ENCODE measurements at regions not wholly inside any gene's neighbourhood (a gene's known extent, or its start where the extent isn't known, plus 50 kb on each side); places are given as distances from the start of the nearest gene placed in this dataset.

DNA sequence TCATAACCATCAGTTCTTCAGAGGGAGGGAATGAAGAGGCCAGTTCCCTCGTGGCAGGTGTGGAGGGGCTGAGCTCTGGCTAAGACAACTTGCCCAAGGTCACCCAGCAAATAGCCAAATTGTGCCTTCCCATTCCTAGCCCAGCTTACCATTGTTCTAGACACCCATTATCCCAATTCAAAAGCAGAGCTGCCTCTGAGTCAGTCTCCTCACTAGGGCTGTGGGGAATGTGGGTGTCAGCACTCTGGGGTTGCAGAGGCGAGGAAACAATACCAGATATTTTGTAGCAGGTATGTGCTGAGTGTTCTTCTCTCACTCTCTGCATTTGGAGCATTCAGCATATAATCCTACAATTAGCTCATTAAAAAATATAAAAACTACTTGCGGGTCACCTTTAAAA lies 270.8 kb downstream of the PSAT1 start:
- no peak overlapping the region for H4K8ac ChIP-seq (ENCODE audit: low read length)
- H3K4me1 ChIP-seq (ENCODE audit: control insufficient read depth, insufficient read depth, low read depth, low read length) = peaks cover 6% of the 10 kb centered on the region
- H2BK120ac ChIP-seq (ENCODE audit: low read depth, low read length) = no peak overlapping the region
- H3K9ac ChIP-seq (ENCODE audit: low read length) = no peak overlapping the region
- peak overlapping the region; percentile 18 for H4K91ac ChIP-seq (ENCODE audit: low read length)
- no peaks in the 10 kb centered on the region for H3K36me3 ChIP-seq (ENCODE audit: control insufficient read depth in 1 of 2, insufficient read depth in 2 of 2, low read depth in 1 of 2, low read length in 2 of 2)
- DNase-seq = no peak
- H3K4ac ChIP-seq (ENCODE audit: low read depth in 1 of 2, low read length in 2 of 2) = no peak overlapping the region
- H3K23ac ChIP-seq (ENCODE audit: low read length in 2 of 2) = no peak overlapping the region
- H2BK12ac ChIP-seq (ENCODE audit: low read length in 2 of 2) = peak overlapping the region in 1 of 2 experiments; percentile 37
- no peak overlapping the region for H3K4me2 ChIP-seq (ENCODE audit: low read length, poor library complexity, severe bottlenecking)
- H2BK15ac ChIP-seq (ENCODE audit: low read depth, poor library complexity, severe bottlenecking) = peak overlapping the region; percentile 57
- no peaks in the 10 kb centered on the region for H3K9me3 ChIP-seq (ENCODE audit: control insufficient read depth, low read length)
- no peak overlapping the region for H3K14ac ChIP-seq (ENCODE audit: low read length in 2 of 2)
- no peaks in the 10 kb centered on the region for H3K79me1 ChIP-seq (replicated peaks; ENCODE audit: low read length, poor library complexity, severe bottlenecking)
- H3K4me3 ChIP-seq (ENCODE audit: insufficient read depth in 1 of 2, low read depth in 1 of 2, low read length in 2 of 2) = no peak overlapping the region
- no peak overlapping the region for H3K18ac ChIP-seq (ENCODE audit: low read depth in 1 of 2, low read length in 2 of 2)
- no peak overlapping the region for H2AK5ac ChIP-seq (ENCODE audit: low read length, severe bottlenecking)
- no peak overlapping the region for H3K27ac ChIP-seq (ENCODE audit: low read length, poor library complexity, severe bottlenecking)
- no peak overlapping the region for H2BK5ac ChIP-seq (ENCODE audit: low read depth, low read length, poor library complexity, severe bottlenecking)
- H3K27me3 ChIP-seq (ENCODE audit: control insufficient read depth in 1 of 2, insufficient read depth in 1 of 2, low read length in 2 of 2) = no peaks in the 10 kb centered on the region
- H2AFZ ChIP-seq (ENCODE audit: low read depth, low read length) = no peak overlapping the region
- WGBS = 100% methylated on average over 1 of the region's 3 CpGs

DNA sequence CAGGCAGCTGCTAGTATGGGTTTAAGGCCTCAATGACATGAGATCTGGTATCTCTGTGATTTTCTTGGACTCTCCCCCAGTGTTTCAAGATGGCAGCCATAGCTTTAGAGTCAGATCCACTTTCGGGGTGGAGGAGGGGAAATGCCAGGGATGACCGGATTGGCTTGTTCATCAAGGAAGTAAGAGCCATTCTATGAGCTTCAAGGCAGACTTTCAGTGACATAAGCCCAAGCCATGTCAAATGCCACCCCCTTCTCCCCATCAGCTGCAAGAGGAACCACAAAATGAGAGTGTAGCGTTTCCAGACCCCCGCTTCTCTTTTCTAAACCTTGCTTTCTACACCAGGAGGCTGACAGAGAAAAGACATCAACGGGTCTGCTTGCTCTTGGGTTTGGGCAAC lies 271.8 kb downstream of the PSAT1 start:
- Histone ChIP-seq H2BK15ac (ENCODE audit: low read depth, poor library complexity, severe bottlenecking) (no peak overlapping the region), H4K91ac (ENCODE audit: low read length) (no peak overlapping the region)
- DNase-seq = no peak

DNA sequence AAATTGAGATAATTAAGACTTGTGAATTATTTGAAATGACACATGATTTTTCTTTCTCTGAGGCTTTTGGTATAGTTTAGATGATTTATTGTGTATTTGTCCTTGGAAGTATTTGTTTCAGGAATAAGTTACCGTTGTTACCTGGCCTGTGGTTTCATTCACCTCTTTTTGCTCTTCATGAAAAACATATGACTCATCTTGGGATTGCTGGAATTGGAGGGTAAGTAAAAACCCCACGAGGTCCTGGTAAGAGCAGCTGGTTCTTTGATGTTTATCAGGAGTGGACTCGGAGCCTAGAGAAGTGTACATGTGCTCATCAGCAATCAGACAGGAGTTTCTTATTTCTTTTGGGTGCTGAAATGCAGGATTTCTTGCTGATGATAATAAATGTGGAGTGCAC lies 275.3 kb downstream of the PSAT1 start:
- 75% methylated on average over 3 of the region's 3 CpGs for WGBS
- Histone ChIP-seq H3K4me1 (ENCODE audit: control insufficient read depth, insufficient read depth, low read depth, low read length) (peaks cover 4% of the 10 kb centered on the region), H2AFZ (ENCODE audit: low read depth, low read length) (no peak overlapping the region)

More for the DNA sequence above, 271.8 kb downstream of the PSAT1 start:
- H2AFZ ChIP-seq (ENCODE audit: low read depth, low read length) = no peak overlapping the region
- H3K23ac ChIP-seq (ENCODE audit: low read length in 2 of 2) = no peak overlapping the region
- H3K9ac ChIP-seq (ENCODE audit: low read length) = no peak overlapping the region
- H3K27me3 ChIP-seq (ENCODE audit: control insufficient read depth in 1 of 2, insufficient read depth in 1 of 2, low read length in 2 of 2) = no peaks in the 10 kb centered on the region
- H3K14ac ChIP-seq (ENCODE audit: low read length in 2 of 2) = no peak overlapping the region
- H2BK120ac ChIP-seq (ENCODE audit: low read depth, low read length) = no peak overlapping the region
- H3K4me3 ChIP-seq (ENCODE audit: insufficient read depth in 1 of 2, low read depth in 1 of 2, low read length in 2 of 2) = no peak overlapping the region
- H3K36me3 ChIP-seq (ENCODE audit: control insufficient read depth in 1 of 2, insufficient read depth in 2 of 2, low read depth in 1 of 2, low read length in 2 of 2) = no peaks in the 10 kb centered on the region
- WGBS = 91% methylated on average over 4 of the region's 5 CpGs
- H3K27ac ChIP-seq (ENCODE audit: low read length, poor library complexity, severe bottlenecking) = no peak overlapping the region
- H3K79me1 ChIP-seq (replicated peaks; ENCODE audit: low read length, poor library complexity, severe bottlenecking) = no peaks in the 10 kb centered on the region
- no peak overlapping the region for H3K4me2 ChIP-seq (ENCODE audit: low read length, poor library complexity, severe bottlenecking)
- no peaks in the 10 kb centered on the region for H3K9me3 ChIP-seq (ENCODE audit: control insufficient read depth, low read length)
- no peak overlapping the region for H3K18ac ChIP-seq (ENCODE audit: low read depth in 1 of 2, low read length in 2 of 2)
- H4K8ac ChIP-seq (ENCODE audit: low read length) = no peak overlapping the region
- peaks cover 6% of the 10 kb centered on the region for H3K4me1 ChIP-seq (ENCODE audit: control insufficient read depth, insufficient read depth, low read depth, low read length)
- no peak overlapping the region for H2BK5ac ChIP-seq (ENCODE audit: low read depth, low read length, poor library complexity, severe bottlenecking)
- no peak overlapping the region for H2AK5ac ChIP-seq (ENCODE audit: low read length, severe bottlenecking)
- H3K4ac ChIP-seq (ENCODE audit: low read depth in 1 of 2, low read length in 2 of 2) = no peak overlapping the region
- H2BK12ac ChIP-seq (ENCODE audit: low read length in 2 of 2) = no peak overlapping the region

DNA sequence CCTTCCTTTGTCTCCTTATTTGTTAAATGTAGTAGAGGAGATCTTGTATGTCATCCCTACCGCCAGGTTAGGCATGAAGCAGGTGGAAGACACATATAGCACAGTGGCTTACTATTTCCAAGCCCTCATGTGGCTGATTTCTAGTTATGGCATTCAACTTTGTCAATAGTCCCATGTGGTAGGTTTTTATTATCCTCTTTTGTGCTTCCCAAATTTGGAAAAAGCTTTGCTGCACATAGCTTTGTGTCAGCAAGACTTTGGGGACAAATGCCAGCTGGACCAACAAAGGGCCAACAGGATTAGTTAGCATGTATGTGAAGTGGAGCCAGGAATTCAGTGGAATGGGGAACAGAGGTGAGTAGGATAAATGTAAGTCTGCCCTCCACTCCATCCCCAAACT lies 276.3 kb downstream of the PSAT1 start:
- Histone ChIP-seq H2BK5ac (ENCODE audit: low read depth, low read length, poor library complexity, severe bottlenecking) (no peak overlapping the region), H3K79me1 (replicated peaks; ENCODE audit: low read length, poor library complexity, severe bottlenecking) (no peaks in the 10 kb centered on the region), H3K27me3 (ENCODE audit: control insufficient read depth in 1 of 2, insufficient read depth in 1 of 2, low read length in 2 of 2) (no peaks in the 10 kb centered on the region), H3K4me1 (ENCODE audit: control insufficient read depth, insufficient read depth, low read depth, low read length) (no peaks in the 10 kb centered on the region), H3K23ac (ENCODE audit: low read length in 2 of 2) (no peak overlapping the region), H3K9me3 (ENCODE audit: control insufficient read depth, low read length) (no peaks in the 10 kb centered on the region), H3K14ac (ENCODE audit: low read length in 2 of 2) (no peak overlapping the region), H3K9ac (ENCODE audit: low read length) (no peak overlapping the region), H2AK5ac (ENCODE audit: low read length, severe bottlenecking) (no peak overlapping the region), H2AFZ (ENCODE audit: low read depth, low read length) (no peak overlapping the region), H3K27ac (ENCODE audit: low read length, poor library complexity, severe bottlenecking) (no peak overlapping the region), H3K4me3 (ENCODE audit: insufficient read depth in 1 of 2, low read depth in 1 of 2, low read length in 2 of 2) (no peak overlapping the region), H2BK120ac (ENCODE audit: low read depth, low read length) (no peak overlapping the region), H2BK12ac (ENCODE audit: low read length in 2 of 2) (no peak overlapping the region), H4K8ac (ENCODE audit: low read length) (no peak overlapping the region), H3K4me2 (ENCODE audit: low read length, poor library complexity, severe bottlenecking) (no peak overlapping the region), H2BK15ac (ENCODE audit: low read depth, poor library complexity, severe bottlenecking) (no peak overlapping the region), H3K36me3 (ENCODE audit: control insufficient read depth in 1 of 2, insufficient read depth in 2 of 2, low read depth in 1 of 2, low read length in 2 of 2) (no peaks in the 10 kb centered on the region), H4K91ac (ENCODE audit: low read length) (no peak overlapping the region), H3K4ac (ENCODE audit: low read depth in 1 of 2, low read length in 2 of 2) (no peak overlapping the region), H3K18ac (ENCODE audit: low read depth in 1 of 2, low read length in 2 of 2) (no peak overlapping the region)
- no peak for DNase-seq
- WGBS = 100% methylated on average over 1 of the region's 1 CpG

More for the DNA sequence above, 275.3 kb downstream of the PSAT1 start:
- Histone ChIP-seq H2AK5ac (ENCODE audit: low read length, severe bottlenecking) (no peak overlapping the region), H2BK12ac (ENCODE audit: low read length in 2 of 2) (no peak overlapping the region), H4K8ac (ENCODE audit: low read length) (no peak overlapping the region), H3K23ac (ENCODE audit: low read length in 2 of 2) (no peak overlapping the region), H3K18ac (ENCODE audit: low read depth in 1 of 2, low read length in 2 of 2) (no peak overlapping the region), H3K27me3 (ENCODE audit: control insufficient read depth in 1 of 2, insufficient read depth in 1 of 2, low read length in 2 of 2) (no peaks in the 10 kb centered on the region), H3K4me3 (ENCODE audit: insufficient read depth in 1 of 2, low read depth in 1 of 2, low read length in 2 of 2) (no peak overlapping the region), H3K14ac (ENCODE audit: low read length in 2 of 2) (no peak overlapping the region), H3K4ac (ENCODE audit: low read depth in 1 of 2, low read length in 2 of 2) (no peak overlapping the region), H2BK120ac (ENCODE audit: low read depth, low read length) (no peak overlapping the region), H3K36me3 (ENCODE audit: control insufficient read depth in 1 of 2, insufficient read depth in 2 of 2, low read depth in 1 of 2, low read length in 2 of 2) (no peaks in the 10 kb centered on the region), H3K27ac (ENCODE audit: low read length, poor library complexity, severe bottlenecking) (no peak overlapping the region), H3K4me2 (ENCODE audit: low read length, poor library complexity, severe bottlenecking) (no peak overlapping the region), H2BK5ac (ENCODE audit: low read depth, low read length, poor library complexity, severe bottlenecking) (no peak overlapping the region), H3K9me3 (ENCODE audit: control insufficient read depth, low read length) (no peaks in the 10 kb centered on the region), H3K9ac (ENCODE audit: low read length) (no peak overlapping the region), H3K79me1 (replicated peaks; ENCODE audit: low read length, poor library complexity, severe bottlenecking) (no peaks in the 10 kb centered on the region), H4K91ac (ENCODE audit: low read length) (no peak overlapping the region), H2BK15ac (ENCODE audit: low read depth, poor library complexity, severe bottlenecking) (no peak overlapping the region)
- no peak for DNase-seq
